ENCODE measurements at regions not wholly inside any gene's neighbourhood (a gene's known extent, or its start where the extent isn't known, plus 50 kb on each side); places are given as distances from the start of the nearest gene placed in this dataset.

- H3K27ac ChIP-seq: no peak overlapping the region
- 34 to 41% methylated on average over 1 of the region's 1 CpG for WGBS, 2 donors
- H3K4me1 ChIP-seq: no peaks in the 10 kb centered on the region
- no peaks in the 10 kb centered on the region for H3K9me3 ChIP-seq
- no peak for TF ChIP-seq POLR2A (IDR thresholded peaks at IDR 0.05)
- no peak overlapping the region for H3K4me3 ChIP-seq
- DNase-seq (ENCODE audit: low spot score in 2 of 2): no peak
- H3K27me3 ChIP-seq: no peaks in the 10 kb centered on the region
- H3K36me3 ChIP-seq: no peaks in the 10 kb centered on the region
These were observed 287.9 kb upstream of the MTNR1B start for GRCh38 chr11:92681586-92681985.

GRCh38 chr11:92682136-92682535 is 287.3 kb upstream of the MTNR1B start:
- WGBS, 2 donors: 91 to 96% methylated on average over 4 of the region's 4 CpGs
- Histone ChIP-seq H3K4me3 (no peak overlapping the region), H3K27me3 (no peaks in the 10 kb centered on the region), H3K27ac (no peak overlapping the region), H3K9me3 (no peaks in the 10 kb centered on the region), H3K4me1 (no peaks in the 10 kb centered on the region), H3K36me3 (no peaks in the 10 kb centered on the region)
- TF ChIP-seq CTCF (IDR thresholded peaks at IDR 0.05) (no peak), POLR2A (IDR thresholded peaks at IDR 0.05) (no peak), EP300 (IDR thresholded peaks at IDR 0.05) (no peak)
- DNase-seq (ENCODE audit: low spot score in 2 of 2): no peak

GRCh38 chr11:92682952-92683351 is 286.5 kb upstream of the MTNR1B start:
- Histone ChIP-seq H3K27ac (no peak overlapping the region), H3K4me3 (no peak overlapping the region), H3K36me3 (no peaks in the 10 kb centered on the region), H3K9me3 (no peaks in the 10 kb centered on the region), H3K27me3 (no peaks in the 10 kb centered on the region), H3K4me1 (no peaks in the 10 kb centered on the region)
- 94 to 100% methylated on average over 1 of the region's 1 CpG for WGBS, 2 donors
- no peak for TF ChIP-seq POLR2A (IDR thresholded peaks at IDR 0.05)
- no peak for TF ChIP-seq EP300 (IDR thresholded peaks at IDR 0.05)
- no peak for TF ChIP-seq CTCF (IDR thresholded peaks at IDR 0.05)
- DNase-seq (ENCODE audit: low spot score in 2 of 2): no peak

- Histone ChIP-seq H3K4me3 (no peak overlapping the region), H3K9me3 (no peaks in the 10 kb centered on the region), H3K4me1 (no peaks in the 10 kb centered on the region), H3K36me3 (no peaks in the 10 kb centered on the region), H3K27ac (no peak overlapping the region), H3K27me3 (no peaks in the 10 kb centered on the region)
- WGBS, 2 donors: 92 to 97% methylated on average over 2 of the region's 2 CpGs
- TF ChIP-seq CTCF (IDR thresholded peaks at IDR 0.05) (no peak), POLR2A (IDR thresholded peaks at IDR 0.05) (no peak), EP300 (IDR thresholded peaks at IDR 0.05) (no peak)
- no peak for DNase-seq (ENCODE audit: low spot score in 2 of 2)
These were observed 284.4 kb upstream of the MTNR1B start for GRCh38 chr11:92685049-92685448.

GRCh38 chr11:92687724-92688123 is 281.7 kb upstream of the MTNR1B start:
- 90 to 93% methylated on average over 4 of the region's 4 CpGs for WGBS, 2 donors

GRCh38 chr11:92688416-92688815 is 281.0 kb upstream of the MTNR1B start:
- no peak for DNase-seq (ENCODE audit: low spot score in 2 of 2)

More at GRCh38 chr11:92687724-92688123, 281.7 kb upstream of the MTNR1B start:
- H3K9me3 ChIP-seq: no peaks in the 10 kb centered on the region
- H3K4me3 ChIP-seq: no peak overlapping the region
- no peaks in the 10 kb centered on the region for H3K4me1 ChIP-seq
- TF ChIP-seq EP300 (IDR thresholded peaks at IDR 0.05): no peak
- no peak for DNase-seq (ENCODE audit: low spot score in 2 of 2)
- no peak overlapping the region for H3K27ac ChIP-seq
- H3K27me3 ChIP-seq: no peaks in the 10 kb centered on the region
- H3K36me3 ChIP-seq: no peaks in the 10 kb centered on the region

More at GRCh38 chr11:92688416-92688815, 281.0 kb upstream of the MTNR1B start:
- Histone ChIP-seq H3K27ac (no peak overlapping the region), H3K27me3 (no peaks in the 10 kb centered on the region), H3K9me3 (no peaks in the 10 kb centered on the region), H3K4me1 (no peaks in the 10 kb centered on the region), H3K4me3 (no peak overlapping the region), H3K36me3 (no peaks in the 10 kb centered on the region)
- 87 to 91% methylated on average over 1 of the region's 1 CpG for WGBS, 2 donors
- TF ChIP-seq POLR2A (IDR thresholded peaks at IDR 0.05) (no peak), CTCF (IDR thresholded peaks at IDR 0.05) (no peak), EP300 (IDR thresholded peaks at IDR 0.05) (no peak)
